Liver (tissue), 8 donors: ENCODE measurements at regions not wholly inside any gene's neighbourhood (a gene's known extent, or its start where the extent isn't known, plus 50 kb on each side); places are given as distances from the start of the nearest gene placed in this dataset.

Experiments used
- DNase-seq: peaks from one replicate; pipeline ENCODE4 v3.0.0-alpha.2; 2017; ENCODE audit warnings: low spot score
- H3K27ac ChIP-seq, 2 donors: one replicate each; pipeline ENCODE4 v1.7.0; 2013; ENCODE audit warnings: inconsistent platforms in 2 of 2, low read length in 2 of 2, control low read depth in 1 of 2, low read depth in 1 of 2, mild to moderate bottlenecking in 1 of 2
- H3K27me3 ChIP-seq, 4 donors: one replicate each; pipeline versions ENCODE4 v1.6.1 to v1.7.0; 2013; ENCODE audit warnings: low read length in 3 of 4, inconsistent platforms in 1 of 4, mild to moderate bottlenecking in 1 of 4, moderate library complexity in 1 of 4; ENCODE audit not compliant: control insufficient read depth in 4 of 4, insufficient read depth in 4 of 4
- H3K36me3 ChIP-seq, 4 donors: one replicate each; pipeline versions ENCODE4 v1.6.1 to v1.7.0; 2013; ENCODE audit warnings: low read length in 3 of 4, mild to moderate bottlenecking in 3 of 4, low read depth in 1 of 4, moderate library complexity in 1 of 4; ENCODE audit not compliant: control insufficient read depth in 4 of 4, insufficient read depth in 3 of 4
- H3K4me1 ChIP-seq, 4 donors: one replicate each; pipeline versions ENCODE4 v1.6.1 to v1.7.0; 2013; ENCODE audit warnings: low read length in 3 of 4, mild to moderate bottlenecking in 3 of 4, moderate library complexity in 1 of 4; ENCODE audit not compliant: control insufficient read depth in 4 of 4, insufficient read depth in 4 of 4
- H3K4me3 ChIP-seq, 3 donors: one replicate each; pipeline versions ENCODE4 v1.6.1 to v1.7.0; 2013; ENCODE audit warnings: low read length in 3 of 3, control low read depth in 1 of 3, low read depth in 1 of 3, mild to moderate bottlenecking in 1 of 3
- H3K9ac ChIP-seq, 2 donors: one replicate each; pipeline ENCODE4 v1.7.0; 2013; ENCODE audit warnings: low read length in 2 of 2, mild to moderate bottlenecking in 2 of 2, moderate library complexity in 2 of 2, control low read depth in 1 of 2, low read depth in 1 of 2
- H3K9me3 ChIP-seq, 4 donors: one replicate each; pipeline versions ENCODE4 v1.6.1 to v1.7.0; 2013; ENCODE audit warnings: low read length in 3 of 4; ENCODE audit not compliant: control insufficient read depth in 4 of 4
- ATF3 ChIP-seq: IDR thresholded peaks from 2 replicates; pipeline ENCODE4 v1.6.1; 2016; ENCODE audit warnings: antibody characterized with exemption
- CTCF ChIP-seq: fragments of 150-350 bp; IDR thresholded peaks from 2 replicates; pipeline ENCODE4 v1.5.1; 2017; ENCODE audit warnings: improper control_type of control experiment, low read depth, low read length; ENCODE audit not compliant: missing input control
- EGR1 ChIP-seq, 2 donors: IDR thresholded peaks; 2 replicates each; pipeline ENCODE4 v1.6.1; 2016 to 2018; ENCODE audit warnings: antibody characterized with exemption in 2 of 2, low read depth in 2 of 2
- FOXA1 ChIP-seq: IDR thresholded peaks from 2 replicates; pipeline ENCODE4 v1.6.1; 2016; ENCODE audit warnings: antibody characterized with exemption
- GABPA ChIP-seq, 2 donors: IDR thresholded peaks in 1 of 2; conservative IDR thresholded peaks in 1 of 2; 2 replicates each; pipeline ENCODE4 v1.6.1; 2016; ENCODE audit warnings: antibody characterized with exemption in 2 of 2, mild to moderate bottlenecking in 1 of 2, moderate library complexity in 1 of 2
- HNF4A ChIP-seq, 2 donors: conservative IDR thresholded peaks; 2 replicates each; pipeline ENCODE4 v1.6.1; 2016; ENCODE audit warnings: antibody characterized with exemption in 2 of 2, mild to moderate bottlenecking in 2 of 2
- HNF4G ChIP-seq: IDR thresholded peaks from 2 replicates; pipeline ENCODE4 v1.6.1; 2016; ENCODE audit warnings: antibody characterized with exemption
- JUND ChIP-seq, 2 donors: IDR thresholded peaks; 2 replicates each; pipeline ENCODE4 v1.6.1; 2016; ENCODE audit warnings: antibody characterized with exemption in 2 of 2
- MAX ChIP-seq: IDR thresholded peaks from 2 replicates; pipeline ENCODE4 v1.6.1; 2016; ENCODE audit warnings: antibody characterized with exemption
- NR2F2 ChIP-seq: IDR thresholded peaks from 2 replicates; pipeline ENCODE4 v1.6.1; 2016; ENCODE audit warnings: antibody characterized with exemption
- RAD21 ChIP-seq, 2 donors: IDR thresholded peaks; 2 replicates each; pipeline ENCODE4 v1.6.1; 2016; ENCODE audit warnings: antibody characterized with exemption in 2 of 2, mild to moderate bottlenecking in 2 of 2
- REST ChIP-seq: IDR thresholded peaks from 2 replicates; pipeline ENCODE4 v1.6.1; 2016; ENCODE audit warnings: antibody characterized with exemption, mild to moderate bottlenecking
- RXRA ChIP-seq, 2 donors: IDR thresholded peaks; 2 replicates each; pipeline ENCODE4 v1.6.1; 2017 to 2018; ENCODE audit warnings: antibody characterized with exemption in 2 of 2, mild to moderate bottlenecking in 1 of 2
- SP1 ChIP-seq: IDR thresholded peaks from 2 replicates; pipeline ENCODE4 v1.6.1; 2018; ENCODE audit warnings: antibody characterized with exemption, mild to moderate bottlenecking
- TAF1 ChIP-seq: conservative IDR thresholded peaks from 2 replicates; pipeline ENCODE4 v1.6.1; 2016; ENCODE audit warnings: antibody characterized with exemption, mild to moderate bottlenecking
- YY1 ChIP-seq: IDR thresholded peaks from 2 replicates; pipeline ENCODE4 v1.6.1; 2016; ENCODE audit warnings: antibody characterized with exemption, mild to moderate bottlenecking
- ZBTB33 ChIP-seq: IDR thresholded peaks from 2 replicates; pipeline ENCODE4 v1.6.1; 2016; ENCODE audit warnings: antibody characterized with exemption
- WGBS: extraction: QIAGEN DNeasy Blood & Tissue Kit; methylation state at CpG from one replicate; pipeline ENCODE4 v1.1.7; 2013; 5-methylcytosine and 5-hydroxymethylcytosine counted together
- donor health status: healthy.
- donor health status: healthy.
- donor health status: healthy.
- donor health status: healthy.
- donor health status: healthy.

DNA sequence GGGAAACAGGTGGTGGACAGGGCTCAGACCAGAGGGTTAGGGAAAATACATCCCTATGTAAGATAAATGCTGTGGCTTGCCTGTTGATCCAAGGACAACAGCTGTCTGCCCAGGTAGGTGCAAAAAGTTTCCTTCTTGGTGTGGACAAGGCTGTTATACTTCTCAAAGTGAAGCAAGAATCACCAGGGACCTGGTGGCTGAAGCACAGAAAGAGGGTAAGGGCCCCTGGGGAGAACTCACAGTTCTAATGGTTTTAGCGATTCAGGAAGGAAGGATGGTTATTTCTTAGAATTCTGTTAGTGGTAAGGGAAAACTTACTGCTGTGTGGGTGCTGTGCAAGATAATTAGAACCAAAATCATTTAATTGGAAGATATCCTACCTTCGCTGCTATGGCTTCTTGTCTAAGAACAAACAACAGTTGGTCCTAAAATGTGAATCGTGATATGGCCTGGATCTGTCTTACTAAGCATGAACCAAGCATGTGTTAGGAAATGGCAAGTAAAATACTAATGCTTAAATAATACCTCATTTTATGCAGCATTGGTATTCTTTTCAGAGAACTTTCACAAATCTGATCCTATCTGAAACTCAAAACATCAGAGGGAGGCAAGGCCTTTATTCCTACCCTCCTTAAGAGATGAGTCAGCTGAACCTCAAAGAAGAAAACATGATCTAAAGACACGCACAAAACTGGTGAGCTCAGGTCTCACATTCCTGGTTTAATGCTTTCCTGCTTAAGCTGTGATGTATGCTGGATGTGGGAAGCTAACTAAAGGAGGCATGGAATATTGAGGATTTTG lies 159.2 kb upstream of the THUMPD2 start (continued):
- TF ChIP-seq REST (no peak), HNF4G (no peak), RAD21 (IDR thresholded peaks at IDR 0.05) (no peak), FOXA1 (no peak), JUND (IDR thresholded peaks at IDR 0.05) (no peak)

DNA sequence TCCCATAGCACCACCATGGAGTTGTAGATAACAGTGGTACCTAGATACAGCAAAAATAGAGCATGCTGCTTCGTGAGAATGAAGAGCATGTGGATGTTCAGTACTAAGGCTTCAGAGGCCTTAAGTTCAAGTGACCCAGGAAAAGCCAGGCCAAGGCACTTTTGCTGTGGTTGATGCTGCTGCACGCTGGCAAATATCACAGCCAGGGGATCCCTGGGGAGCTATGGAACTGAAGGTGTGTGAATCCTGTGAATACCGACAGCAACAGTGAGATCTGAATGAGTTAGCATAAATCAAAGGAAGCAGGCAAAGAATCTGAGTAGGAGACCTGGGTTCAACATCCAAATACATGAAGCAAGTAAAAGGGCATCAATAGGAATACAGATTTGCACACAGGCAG lies 158.6 kb upstream of the THUMPD2 start:
- Histone ChIP-seq H3K4me3 (no peak overlapping the region), H3K4me1 (no peaks in the 10 kb centered on the region), H3K27ac (no peak overlapping the region), H3K9ac (no peak overlapping the region), H3K36me3 (no peaks in the 10 kb centered on the region), H3K27me3 (peaks cover 0 to 3% (median 1%) of the 10 kb centered on the region in 4 donors), H3K9me3 (no peaks in the 10 kb centered on the region)
- no peak for TF ChIP-seq YY1
- no peak for TF ChIP-seq SP1
- no peak for TF ChIP-seq HNF4G
- no peak for TF ChIP-seq MAX
- TF ChIP-seq ATF3, result no peak
- TF ChIP-seq RXRA (IDR thresholded peaks at IDR 0.05), result no peak
- no peak for TF ChIP-seq CTCF
- TF ChIP-seq GABPA (IDR thresholded peaks at IDR 0.05 in 1 of 2, conservative IDR thresholded peaks at IDR 0.05 in 1 of 2), result no peak
- TF ChIP-seq TAF1, result no peak
- no peak for TF ChIP-seq REST
- no peak for TF ChIP-seq NR2F2
- no peak for TF ChIP-seq RAD21 (IDR thresholded peaks at IDR 0.05)
- TF ChIP-seq HNF4A (conservative IDR thresholded peaks at IDR 0.05), result no peak
- TF ChIP-seq ZBTB33, result no peak
- TF ChIP-seq EGR1 (IDR thresholded peaks at IDR 0.05; ENCODE audit: low read depth in 2 of 2), result no peak
- no peak for TF ChIP-seq FOXA1
- WGBS, result 57% methylated on average over 3 of the region's 3 CpGs
- no peak for DNase-seq
